ENCODE measurements at regions not wholly inside any gene's neighbourhood (a gene's known extent, or its start where the extent isn't known, plus 50 kb on each side); places are given as distances from the start of the nearest gene placed in this dataset.

DNA sequence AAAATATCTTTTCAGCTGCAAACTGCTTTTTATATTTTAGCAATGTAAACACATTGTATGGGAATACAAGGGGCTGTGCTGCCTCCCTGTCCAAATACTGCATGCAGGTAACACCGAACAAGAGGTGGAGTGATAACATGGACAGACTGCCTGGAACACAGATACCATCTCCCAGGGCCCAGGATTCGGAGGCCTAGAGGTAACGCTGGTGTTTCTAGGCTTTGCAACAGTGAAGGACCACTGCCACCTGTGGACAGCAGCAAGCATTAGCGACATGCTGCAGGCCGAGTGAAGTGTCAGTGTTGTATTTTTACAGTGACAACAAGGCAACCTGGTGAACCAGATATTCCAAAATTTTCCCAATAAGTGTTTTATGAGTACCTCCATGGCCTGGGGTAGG is 379.1 kb downstream of the DMRT2 start:
- no peak for DNase-seq (ENCODE audit: low read depth in 2 of 2)

DNA sequence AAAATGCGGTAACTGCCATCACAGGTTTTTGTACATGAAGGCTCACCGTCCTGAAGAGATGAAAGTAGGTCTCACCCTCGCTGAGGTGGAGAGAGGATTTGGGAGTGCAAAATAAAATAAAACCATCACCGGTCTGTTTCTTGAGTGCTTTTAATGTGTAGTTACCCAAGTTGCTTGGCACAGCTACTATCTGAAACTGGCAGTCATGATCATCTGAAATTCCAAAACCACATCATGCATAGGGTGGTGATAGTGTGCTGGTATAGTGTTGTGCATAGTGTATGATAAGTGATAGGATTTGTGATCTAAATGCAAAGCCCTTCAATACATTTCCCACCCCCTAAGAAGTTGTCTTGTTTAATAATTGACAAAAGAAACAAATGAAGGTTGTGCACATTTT is 381.3 kb downstream of the DMRT2 start:
- no peak for DNase-seq (ENCODE audit: low read depth in 2 of 2)

DNA sequence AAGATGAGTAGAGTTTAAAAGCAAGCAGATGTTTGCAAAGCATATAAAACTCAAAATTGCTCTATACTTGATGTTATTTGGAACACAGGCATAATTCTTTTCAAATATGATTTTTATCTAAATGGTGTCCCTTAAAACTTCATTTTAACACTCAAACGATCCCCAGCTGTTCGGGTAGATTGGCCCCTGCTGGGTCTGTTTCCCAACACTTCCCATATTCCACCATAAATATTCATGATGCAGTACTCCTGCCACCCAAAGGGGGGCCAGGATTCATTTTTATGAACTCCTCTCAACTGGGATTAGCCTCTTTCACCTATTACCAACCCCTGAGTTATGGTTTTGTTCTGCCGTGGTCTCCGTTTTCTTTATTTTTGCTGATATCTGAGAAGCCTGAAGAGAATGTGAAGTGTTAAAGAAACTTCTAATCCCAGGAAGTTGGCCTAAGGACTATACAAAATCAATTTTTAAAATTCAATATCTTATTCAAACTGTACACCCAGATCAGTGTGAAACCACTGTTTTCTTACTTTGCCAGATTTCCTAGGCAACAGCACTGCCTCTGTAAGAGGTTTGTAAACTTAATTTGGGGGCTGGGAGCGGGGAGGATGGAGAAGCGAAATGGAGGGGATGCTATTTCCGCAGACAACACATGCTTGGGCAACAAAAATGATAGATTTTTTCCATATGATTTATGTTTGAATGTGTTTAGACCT is 384.1 kb downstream of the DMRT2 start:
- DNase-seq (ENCODE audit: low read depth in 2 of 2), result no peak

DNA sequence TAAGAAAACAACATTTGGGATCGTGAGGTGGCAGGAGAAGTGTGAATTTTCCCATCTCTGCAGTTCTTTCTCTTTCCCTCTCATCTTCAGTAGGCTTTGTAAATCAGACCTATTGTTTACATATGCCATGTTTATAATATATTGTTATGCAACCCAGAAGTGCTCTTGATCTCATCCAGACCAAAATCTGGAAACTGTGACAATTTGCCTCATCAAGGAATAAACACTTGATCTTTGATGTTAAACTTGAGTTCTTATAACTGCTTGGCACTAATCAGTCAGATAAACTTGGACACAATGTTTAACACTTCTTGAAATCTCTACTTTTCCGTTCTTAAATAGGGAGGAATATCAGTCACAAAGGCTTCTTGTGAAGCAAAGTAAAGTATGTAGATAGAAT is 384.7 kb downstream of the DMRT2 start:
- no peak for DNase-seq (ENCODE audit: low read depth in 2 of 2)

DNA sequence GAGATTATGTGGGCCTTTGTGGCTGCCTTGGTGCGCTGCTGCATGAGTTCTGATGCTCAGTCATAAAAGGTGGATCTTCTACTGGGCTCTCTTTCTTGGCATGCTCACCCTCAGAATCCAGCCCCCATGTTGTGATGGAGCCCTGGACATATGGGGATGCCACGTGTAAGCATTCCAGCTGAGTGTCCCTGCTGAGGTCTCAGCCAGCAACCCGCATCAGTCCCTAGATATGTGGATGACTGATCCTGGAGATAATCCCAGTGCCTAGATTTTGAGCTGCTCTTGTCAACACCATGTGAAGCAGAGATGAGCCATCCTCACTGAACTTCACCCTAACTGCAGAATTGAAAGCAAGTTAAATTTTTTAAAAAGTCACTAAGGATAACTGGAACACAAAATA is 390.1 kb downstream of the DMRT2 start:
- DNase-seq (ENCODE audit: low read depth in 2 of 2), result no peak

DNA sequence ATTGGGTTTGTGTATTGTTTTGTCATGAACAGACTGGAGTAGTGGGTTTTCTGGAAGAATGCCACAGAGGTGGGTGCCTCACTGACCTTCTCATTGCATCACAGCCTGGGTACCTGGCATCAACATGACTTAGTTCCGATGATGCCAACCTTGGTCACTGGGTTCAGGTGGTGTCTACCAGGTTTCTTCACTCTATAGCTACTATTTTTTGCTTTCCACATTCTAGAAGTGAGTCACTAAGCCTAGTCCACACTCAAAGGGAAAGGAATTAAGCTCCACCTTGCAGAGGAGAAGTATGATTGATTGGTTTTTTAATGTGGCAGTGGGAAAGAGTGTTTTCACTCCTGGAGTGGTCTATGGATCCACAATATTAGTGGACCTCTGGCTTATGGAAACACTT is 391.9 kb downstream of the DMRT2 start:
- DNase-seq (ENCODE audit: low read depth in 2 of 2), result no peak

DNA sequence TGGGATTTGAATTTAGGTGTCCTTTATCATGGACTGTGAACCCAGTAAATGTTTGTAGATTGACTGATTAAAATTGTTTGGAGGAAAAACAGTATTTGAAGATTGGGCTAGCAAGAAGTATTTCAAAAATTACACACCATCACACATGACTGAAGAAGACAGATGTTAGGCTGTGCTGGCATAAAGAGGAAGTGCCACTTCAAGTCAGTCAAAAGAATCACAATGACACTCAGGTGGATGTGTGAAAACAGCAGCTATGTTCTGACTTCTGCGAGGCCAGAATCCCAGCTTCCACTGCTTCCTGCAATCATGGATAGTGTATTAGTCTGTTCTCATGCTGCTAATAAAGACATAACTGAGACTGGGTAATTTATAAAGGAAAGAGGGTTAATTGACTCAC is 393.3 kb downstream of the DMRT2 start:
- DNase-seq (ENCODE audit: low read depth in 2 of 2), result no peak

DNA sequence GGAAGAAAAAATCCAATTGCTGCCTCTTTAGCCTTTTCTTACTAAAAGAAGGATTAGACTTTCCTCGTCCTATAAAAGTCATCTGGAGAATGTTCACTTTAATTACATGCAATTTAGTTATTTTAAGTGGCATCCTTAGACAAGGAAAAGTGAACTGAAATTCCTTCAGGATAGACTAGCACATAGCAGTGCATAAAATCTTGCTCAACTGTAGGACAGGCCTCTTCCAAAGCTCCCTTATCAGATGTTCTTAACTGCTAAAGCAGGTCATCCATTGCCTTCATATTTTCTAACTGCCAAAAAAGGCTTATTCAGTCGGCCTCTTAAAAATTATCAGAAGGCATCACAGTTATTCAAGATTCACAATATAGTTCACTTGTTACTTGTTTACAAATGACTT is 396.5 kb downstream of the DMRT2 start:
- DNase-seq (ENCODE audit: low read depth in 2 of 2), result no peak

DNA sequence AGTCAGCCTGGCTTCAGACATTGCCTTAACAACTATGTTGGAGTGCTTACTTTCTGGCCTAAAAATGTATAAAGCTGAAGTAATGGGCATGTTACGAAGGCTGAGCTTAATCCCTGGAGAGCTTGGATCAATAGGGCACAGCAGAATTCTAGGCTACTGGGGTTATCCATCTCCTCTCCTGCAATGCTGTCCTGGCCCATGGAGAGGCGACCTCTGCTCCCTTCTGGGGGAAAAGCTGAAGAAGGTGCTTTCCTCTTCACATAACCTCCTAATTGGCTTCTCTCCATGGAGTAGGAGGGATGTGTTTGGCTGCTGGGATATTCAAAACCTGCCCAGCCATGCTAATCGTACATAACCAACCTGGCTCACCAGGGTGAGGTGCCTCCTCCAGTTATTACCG is 403.5 kb downstream of the DMRT2 start:
- no peak for DNase-seq (ENCODE audit: low read depth in 2 of 2)

DNA sequence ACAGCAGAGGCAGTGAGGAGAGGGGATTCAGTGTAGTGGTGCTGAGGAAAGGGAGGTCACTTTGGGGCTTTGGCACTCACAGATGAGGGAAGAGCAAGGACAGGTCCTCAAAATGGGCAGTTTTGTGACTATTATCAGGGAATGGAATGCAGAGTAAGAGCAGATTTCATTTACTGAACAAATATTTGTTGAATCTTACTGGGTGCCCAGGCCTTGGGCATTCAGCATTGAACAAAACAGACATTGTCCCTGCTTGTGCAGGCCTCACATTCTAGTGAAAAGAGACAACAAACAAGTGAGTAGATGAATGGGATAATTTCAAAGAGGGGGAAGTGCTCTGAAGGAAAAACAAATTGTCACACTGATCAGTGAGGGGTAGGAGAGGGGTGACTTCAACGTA is 404.1 kb downstream of the DMRT2 start:
- DNase-seq (ENCODE audit: low read depth in 2 of 2), result no peak

DNA sequence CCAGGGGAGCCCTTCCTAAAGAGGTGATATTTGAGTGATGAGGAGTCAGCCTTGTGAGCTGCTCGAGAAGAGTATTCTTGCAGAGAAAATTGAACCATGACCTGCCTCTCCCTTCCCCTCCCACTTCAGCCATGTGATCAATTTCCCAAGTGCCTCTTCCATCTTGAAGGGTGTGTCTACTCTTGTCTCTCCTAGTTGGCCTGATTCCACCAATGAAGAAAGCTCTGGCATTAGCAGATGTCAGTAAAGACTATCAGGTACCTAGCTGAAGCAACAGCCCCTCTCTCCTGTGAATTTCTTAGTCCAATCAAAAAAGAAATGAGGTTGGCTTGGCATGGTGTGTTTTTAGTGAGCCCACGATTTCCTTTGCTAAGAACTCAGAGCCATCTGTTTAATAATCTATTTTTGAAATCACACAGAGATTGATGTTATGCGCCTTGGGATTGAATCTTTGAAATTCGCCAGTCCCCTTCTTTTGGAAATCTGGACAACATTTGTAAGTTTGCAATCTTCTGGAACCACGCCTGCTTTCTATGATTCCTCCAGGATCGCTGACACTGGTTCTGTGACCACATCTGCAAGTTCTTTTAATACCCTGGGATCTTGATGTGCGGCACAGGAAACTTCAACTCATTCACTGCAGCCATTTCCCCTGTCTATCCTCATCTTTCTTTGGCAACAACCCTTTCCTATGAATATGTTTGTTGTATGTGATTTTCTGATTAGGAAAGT is 404.6 kb downstream of the DMRT2 start:
- no peak for DNase-seq (ENCODE audit: low read depth in 2 of 2)

DNA sequence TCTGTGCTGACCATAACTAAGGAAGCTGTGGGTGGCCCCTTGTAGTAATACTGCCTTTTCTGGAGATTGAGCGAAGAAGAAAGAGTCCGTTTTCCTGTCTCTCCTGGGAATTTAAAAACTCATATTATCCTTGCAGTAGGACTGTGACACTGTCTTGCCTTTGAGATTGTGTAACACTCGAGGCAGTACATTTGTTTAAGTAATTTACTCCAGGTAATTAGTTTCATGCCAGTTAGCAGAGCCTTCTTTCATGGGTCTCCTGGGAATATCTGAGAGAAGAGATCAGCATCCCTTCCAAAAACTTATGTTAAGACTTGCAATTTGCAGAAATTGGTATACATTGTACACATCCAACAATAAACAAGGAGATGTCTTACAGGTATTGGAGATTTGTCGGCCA is 405.6 kb downstream of the DMRT2 start:
- no peak for DNase-seq (ENCODE audit: low read depth in 2 of 2)

DNA sequence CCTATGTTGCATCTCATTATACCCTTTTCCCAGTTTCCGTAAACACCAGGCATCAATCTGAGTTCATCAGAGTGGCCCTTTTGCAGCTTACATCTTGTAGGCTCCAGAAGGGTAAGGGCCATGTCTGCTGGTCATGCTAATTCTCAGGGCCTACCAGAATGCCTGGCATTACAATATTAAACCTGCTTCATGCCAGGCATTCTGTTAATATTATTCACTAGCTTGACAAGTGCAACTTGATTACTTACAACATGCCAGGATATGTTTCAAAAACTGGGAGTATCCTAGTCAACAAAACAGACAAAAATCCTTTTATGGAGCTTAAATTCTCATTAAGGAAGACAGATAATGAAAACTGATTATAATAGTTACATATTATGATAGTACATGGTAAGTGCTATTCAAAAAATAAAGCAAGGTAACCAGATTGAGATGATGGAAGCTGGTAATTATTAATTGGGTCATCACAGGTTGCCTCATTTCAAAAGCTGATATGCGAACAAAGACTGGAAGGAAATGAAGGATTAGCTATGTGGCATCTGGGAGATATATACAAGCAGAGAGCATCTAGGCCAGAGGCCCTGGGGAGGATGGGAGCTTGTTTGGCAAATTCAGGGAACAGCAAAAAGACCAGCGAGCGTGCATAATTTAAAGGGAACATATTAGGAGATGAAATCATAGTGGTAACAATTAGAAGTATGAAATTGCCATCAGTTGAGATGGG is 406.3 kb downstream of the DMRT2 start:
- no peak for DNase-seq (ENCODE audit: low read depth in 2 of 2)

DNA sequence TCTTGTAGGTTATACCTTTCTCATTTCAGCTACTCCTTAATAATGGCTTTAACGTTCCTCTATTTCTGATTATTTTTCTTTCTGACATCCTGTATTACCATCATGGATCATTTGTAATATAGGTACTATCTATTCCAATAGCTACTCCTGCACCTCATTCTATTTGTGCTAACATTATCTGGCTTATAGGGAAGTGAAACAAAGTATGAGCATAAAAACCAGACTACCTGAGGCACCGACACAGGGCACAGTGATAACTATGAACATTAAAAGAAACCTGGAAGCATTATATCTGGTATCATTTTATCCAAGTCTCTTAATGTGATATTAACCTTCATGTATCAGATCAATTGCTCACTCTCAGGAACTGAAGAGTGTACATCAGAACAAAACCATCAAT is 407.3 kb downstream of the DMRT2 start:
- no peak for DNase-seq (ENCODE audit: low read depth in 2 of 2)

DNA sequence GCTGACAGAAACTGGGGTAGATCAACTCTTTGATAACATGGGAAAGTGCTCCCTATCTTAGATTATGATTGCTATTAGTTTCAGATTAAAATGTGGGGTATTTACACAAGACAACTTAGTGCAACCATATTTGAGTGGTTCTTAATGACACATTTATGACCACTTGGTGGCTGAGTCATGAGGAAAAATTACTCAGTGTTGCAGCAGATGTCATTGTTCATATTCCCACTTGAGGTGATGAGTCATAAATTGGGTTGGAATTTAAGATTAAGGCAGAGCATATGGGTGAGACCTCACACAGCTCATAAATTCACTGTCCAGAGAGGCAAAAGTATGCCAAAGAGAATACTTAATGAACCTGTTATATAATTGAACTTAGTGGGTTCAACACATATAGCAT is 408.3 kb downstream of the DMRT2 start:
- DNase-seq (ENCODE audit: low read depth in 2 of 2), result no peak

DNA sequence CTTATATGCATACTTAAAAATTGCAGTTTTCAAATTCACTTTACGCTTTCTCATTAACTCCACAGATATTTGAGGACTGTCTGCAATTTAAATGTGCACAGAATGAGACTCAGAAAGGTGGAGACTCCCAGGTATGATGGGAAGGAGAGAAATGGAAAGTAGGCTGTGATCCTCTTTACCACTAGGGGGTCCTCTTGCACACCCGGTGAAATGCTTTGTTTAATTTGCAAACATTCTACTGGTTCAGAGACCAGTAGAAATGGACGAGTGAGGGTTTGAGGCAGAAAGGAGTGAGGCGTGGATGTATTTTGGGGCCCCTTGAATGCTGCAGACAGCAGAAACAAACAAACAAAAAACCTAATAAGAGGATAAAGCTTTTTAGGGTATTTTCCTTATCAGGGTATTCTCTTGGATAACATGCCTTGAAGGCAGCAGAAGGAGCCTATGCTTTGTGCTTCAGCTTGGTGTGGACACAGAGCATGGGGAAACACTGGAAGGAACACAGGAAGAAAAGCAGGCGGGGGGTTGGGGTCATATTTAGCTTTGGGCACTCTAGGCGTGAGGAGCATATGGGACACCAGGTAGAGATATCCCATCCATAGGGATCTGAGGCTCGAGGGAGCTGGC is 410.1 kb downstream of the DMRT2 start:
- no peak for DNase-seq (ENCODE audit: low read depth in 2 of 2)

DNA sequence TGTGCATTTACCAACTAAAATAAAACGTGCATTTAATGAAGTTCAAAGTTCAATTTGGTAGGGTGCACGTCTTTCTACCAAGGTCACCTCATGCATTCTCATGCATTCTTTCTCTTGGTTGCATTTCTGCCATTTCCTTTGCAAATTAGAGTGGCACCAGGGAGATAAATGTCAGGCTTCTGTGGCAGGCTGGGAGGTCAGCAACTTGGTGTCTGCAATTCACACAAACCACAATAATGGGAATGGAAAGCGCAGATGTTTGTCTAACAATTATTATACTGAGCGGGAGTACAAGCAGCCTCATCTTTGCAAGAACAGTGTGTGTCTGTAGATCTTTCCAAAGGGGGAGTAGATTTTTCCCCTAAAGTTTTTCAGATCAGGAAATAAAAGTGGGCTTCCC is 411.7 kb downstream of the DMRT2 start:
- no peak for DNase-seq (ENCODE audit: low read depth in 2 of 2)

DNA sequence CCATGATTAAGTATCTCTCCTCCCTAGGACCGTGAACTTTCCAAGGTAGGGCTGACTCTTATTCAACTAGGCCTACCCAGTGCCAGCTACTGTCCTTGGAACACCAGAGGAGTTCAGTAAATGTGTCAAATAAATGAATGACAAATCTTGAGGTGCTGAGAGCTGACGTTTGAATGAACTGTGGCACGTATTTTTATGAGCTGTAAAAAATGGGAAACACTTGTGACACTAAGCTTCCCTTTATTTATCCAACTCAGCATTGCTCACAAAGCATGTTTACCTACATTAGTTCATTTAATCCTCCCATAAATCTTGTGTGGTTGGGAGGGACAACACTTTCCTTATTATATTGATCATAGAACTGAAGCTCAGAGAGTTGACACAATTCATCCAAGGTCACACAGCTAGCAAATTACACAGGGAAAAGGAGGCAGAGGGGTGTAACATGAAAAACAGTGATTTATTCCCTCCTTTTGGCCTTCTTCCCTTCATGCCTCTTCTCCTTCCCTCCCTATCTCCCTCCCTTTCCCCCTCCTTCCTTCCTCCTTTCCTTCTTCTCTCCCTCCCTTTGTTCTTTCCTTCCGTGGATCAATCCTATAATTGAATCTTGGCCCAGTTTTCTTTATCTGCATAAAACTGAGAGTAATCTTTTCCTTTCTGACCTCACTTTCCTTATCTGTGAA is 412.6 kb downstream of the DMRT2 start:
- no peak for DNase-seq (ENCODE audit: low read depth in 2 of 2)

DNA sequence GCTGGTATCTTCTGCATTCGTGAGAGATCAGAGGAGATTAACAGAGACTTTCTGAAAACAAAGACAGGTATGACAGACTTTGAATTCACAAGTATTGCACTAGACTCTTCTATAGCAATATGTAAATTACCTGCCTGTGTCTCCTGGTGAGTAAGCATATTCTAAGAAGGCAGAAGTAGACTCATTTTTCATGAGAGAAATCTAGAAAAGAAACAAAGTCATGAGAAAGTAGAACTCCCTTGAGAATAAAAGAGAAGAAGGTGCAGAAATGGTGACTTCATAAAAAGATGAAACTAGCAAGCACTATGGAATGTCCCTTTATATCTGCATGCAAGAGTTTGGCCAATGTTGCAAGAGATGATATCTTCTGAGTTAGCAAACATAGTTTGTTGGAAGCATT is 419.8 kb downstream of the DMRT2 start:
- no peak for DNase-seq (ENCODE audit: low read depth in 2 of 2)

DNA sequence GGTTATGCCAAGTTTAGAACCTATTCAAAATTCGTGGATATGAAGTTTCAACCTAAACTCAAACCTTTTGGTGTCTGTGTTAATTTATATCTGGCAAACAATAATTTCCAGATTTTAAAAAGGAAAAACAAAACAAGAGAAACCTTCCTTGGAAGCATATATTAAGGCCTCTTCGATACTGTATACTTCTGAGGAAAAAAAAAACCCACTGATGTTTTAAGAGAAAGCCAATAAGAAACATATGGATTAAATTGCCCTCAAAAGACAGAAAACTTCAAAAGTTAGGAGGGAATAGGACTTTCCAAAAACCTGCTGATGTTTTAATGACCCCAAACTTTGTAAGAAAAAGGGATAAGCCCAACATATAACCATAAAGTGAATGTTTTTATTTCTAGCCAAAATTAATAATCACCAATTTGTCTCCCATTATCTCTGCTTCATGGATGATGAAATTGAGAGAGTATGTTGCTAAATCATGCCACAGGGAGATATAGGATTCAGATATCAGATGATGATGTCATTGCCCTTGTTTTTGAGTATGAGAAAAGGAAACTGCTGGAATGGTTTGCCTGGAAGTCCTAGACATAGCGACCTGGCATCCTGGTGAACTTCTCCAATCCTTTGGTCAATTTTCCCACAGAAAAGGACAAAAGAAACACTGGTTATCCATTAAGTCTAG is 423.9 kb downstream of the DMRT2 start:
- no peak for DNase-seq (ENCODE audit: low read depth in 2 of 2)

DNA sequence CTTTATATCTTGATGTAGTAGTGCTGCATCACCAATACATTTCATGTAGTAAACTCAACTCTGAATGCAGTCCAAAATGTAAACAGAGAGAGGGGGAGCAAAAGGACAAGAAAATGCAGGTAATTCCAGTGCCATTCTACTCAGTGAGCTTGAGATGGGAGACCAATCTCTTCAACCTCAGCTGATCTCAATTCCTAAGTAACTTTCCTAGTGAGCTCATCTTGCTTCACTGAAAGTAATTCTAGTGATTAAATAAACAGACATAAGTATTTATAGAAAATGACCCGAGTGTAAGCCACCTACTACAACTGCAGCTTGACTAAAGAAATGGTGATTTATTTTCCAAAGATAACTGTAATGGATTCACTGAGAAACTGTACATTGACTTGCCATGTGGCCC is 424.5 kb downstream of the DMRT2 start:
- DNase-seq (ENCODE audit: low read depth in 2 of 2), result no peak
